ENCODE measurements at regions not wholly inside any gene's neighbourhood (a gene's known extent, or its start where the extent isn't known, plus 50 kb on each side); places are given as distances from the start of the nearest gene placed in this dataset.

- TF ChIP-seq CTCF (conservative IDR thresholded peaks at IDR 0.05) (no peak), ZFX (IDR thresholded peaks at IDR 0.05) (no peak)
Measured at GRCh38 chr12:111067498-111067897, 147.1 kb upstream of the MYL2 start.
